ENCODE measurements at regions not wholly inside any gene's neighbourhood (a gene's known extent, or its start where the extent isn't known, plus 50 kb on each side); places are given as distances from the start of the nearest gene placed in this dataset.

GRCh38 chr2:76257802-76258201, 547.1 kb upstream of the GCFC2 start:
- Mint-ChIP-seq H3K36me3 (no peaks in the 10 kb centered on the region), H3K4me1 (no peaks in the 10 kb centered on the region), H3K27me3 (ENCODE audit: low read depth) (no peaks in the 10 kb centered on the region), H3K27ac (no peak overlapping the region), H3K4me3 (no peak overlapping the region), H3K9me3 (0 out of 2 replicates have a peak, but pooled peaks cover 3% of the 10 kb centered on the region)
- POLR2A ChIA-PET = interaction anchor here (0.8 kb wide), 1 partner anchor 132 kb away, joined by 4 read pairs; no protein-coding TSS in a partner anchor
- CTCF ChIA-PET = no interaction called here
- DNase-seq (ENCODE audit: low spot score) = no peak
- no peak for TF ChIP-seq ATF6 (CRISPR knock-in tag; IDR thresholded peaks at IDR 0.05)
- TF ChIP-seq, protein P1, sequence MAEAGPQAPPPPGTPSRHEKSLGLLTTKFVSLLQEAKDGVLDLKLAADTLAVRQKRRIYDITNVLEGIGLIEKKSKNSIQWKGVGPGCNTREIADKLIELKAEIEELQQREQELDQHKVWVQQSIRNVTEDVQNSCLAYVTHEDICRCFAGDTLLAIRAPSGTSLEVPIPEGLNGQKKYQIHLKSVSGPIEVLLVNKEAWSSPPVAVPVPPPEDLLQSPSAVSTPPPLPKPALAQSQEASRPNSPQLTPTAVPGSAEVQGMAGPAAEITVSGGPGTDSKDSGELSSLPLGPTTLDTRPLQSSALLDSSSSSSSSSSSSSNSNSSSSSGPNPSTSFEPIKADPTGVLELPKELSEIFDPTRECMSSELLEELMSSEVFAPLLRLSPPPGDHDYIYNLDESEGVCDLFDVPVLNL (CRISPR knock-in tag; IDR thresholded peaks at IDR 0.05; ENCODE audit: borderline replicate concordance, low read depth) = no peak
- no peak for TF ChIP-seq ESRRA (CRISPR knock-in tag; IDR thresholded peaks at IDR 0.05; ENCODE audit: borderline replicate concordance)
- no peak for TF ChIP-seq USF2 (CRISPR knock-in tag; IDR thresholded peaks at IDR 0.05)
- TF ChIP-seq, protein P2, sequence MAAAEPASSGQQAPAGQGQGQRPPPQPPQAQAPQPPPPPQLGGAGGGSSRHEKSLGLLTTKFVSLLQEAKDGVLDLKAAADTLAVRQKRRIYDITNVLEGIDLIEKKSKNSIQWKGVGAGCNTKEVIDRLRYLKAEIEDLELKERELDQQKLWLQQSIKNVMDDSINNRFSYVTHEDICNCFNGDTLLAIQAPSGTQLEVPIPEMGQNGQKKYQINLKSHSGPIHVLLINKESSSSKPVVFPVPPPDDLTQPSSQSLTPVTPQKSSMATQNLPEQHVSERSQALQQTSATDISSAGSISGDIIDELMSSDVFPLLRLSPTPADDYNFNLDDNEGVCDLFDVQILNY (CRISPR knock-in tag; IDR thresholded peaks at IDR 0.05) = no peak
- ATAC-seq = no peak

- TF ChIP-seq ZNF317 (CRISPR knock-in tag; IDR thresholded peaks at IDR 0.05; ENCODE audit: borderline replicate concordance, low read depth) = no peak
- TF ChIP-seq, protein P3, sequence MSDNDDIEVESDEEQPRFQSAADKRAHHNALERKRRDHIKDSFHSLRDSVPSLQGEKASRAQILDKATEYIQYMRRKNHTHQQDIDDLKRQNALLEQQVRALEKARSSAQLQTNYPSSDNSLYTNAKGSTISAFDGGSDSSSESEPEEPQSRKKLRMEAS (CRISPR knock-in tag; IDR thresholded peaks at IDR 0.05) = no peak
- TF ChIP-seq RELA (CRISPR knock-in tag; IDR thresholded peaks at IDR 0.05; ENCODE audit: borderline replicate concordance) = no peak
- no peak for TF ChIP-seq NFE2L1 (CRISPR knock-in tag; IDR thresholded peaks at IDR 0.05)
- TF ChIP-seq NR1H2 (CRISPR knock-in tag; IDR thresholded peaks at IDR 0.05) = no peak
- TF ChIP-seq SOX15 (CRISPR knock-in tag; IDR thresholded peaks at IDR 0.05) = no peak
- TF ChIP-seq JAZF1 (CRISPR knock-in tag; IDR thresholded peaks at IDR 0.05) = no peak
- TF ChIP-seq TCF7 (CRISPR knock-in tag; IDR thresholded peaks at IDR 0.05; ENCODE audit: low read depth) = no peak
- no peak for TF ChIP-seq RORB (CRISPR knock-in tag; IDR thresholded peaks at IDR 0.05)
- Mint-ChIP-seq H3K9me3 (0 out of 2 replicates have a peak, but pooled peaks cover 3% of the 10 kb centered on the region), H3K27me3 (ENCODE audit: low read depth) (no peaks in the 10 kb centered on the region), H3K36me3 (no peaks in the 10 kb centered on the region), H3K27ac (no peak overlapping the region), H3K4me1 (no peaks in the 10 kb centered on the region), H3K4me3 (no peak overlapping the region)
- DNase-seq (ENCODE audit: low spot score) (no peak), ATAC-seq (no peak)
- ChIA-PET POLR2A (no interaction called here), CTCF (no interaction called here)
Measured at GRCh38 chr2:76256458-76257088, 545.9 kb upstream of the GCFC2 start.

DNA sequence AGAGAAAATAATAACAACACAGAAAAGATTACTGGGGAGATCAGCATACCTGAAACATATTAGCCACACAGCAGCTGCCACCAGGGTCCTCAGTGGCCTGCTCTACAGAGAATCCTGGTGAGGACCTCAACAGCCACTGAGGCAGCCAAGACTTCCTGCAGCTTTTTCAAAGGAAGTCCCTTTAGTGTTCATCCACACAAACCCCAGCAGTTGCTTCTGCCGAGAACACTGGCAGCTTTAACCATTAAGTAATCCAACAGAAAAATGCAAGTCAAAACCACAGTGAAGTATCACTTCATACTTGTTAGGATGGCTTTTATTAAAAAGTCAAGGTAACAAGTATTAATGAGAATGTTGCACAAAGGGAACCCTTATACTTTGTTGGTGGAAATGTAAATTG, 542.0 kb upstream of the GCFC2 start:
- DNase-seq (ENCODE audit: low spot score) (no peak), ATAC-seq (no peak)
- no peaks in the 10 kb centered on the region for H3K27me3 Mint-ChIP-seq (ENCODE audit: low read depth)
- no peak overlapping the region for H3K4me3 Mint-ChIP-seq
- no peaks in the 10 kb centered on the region for H3K36me3 Mint-ChIP-seq
- no peaks in the 10 kb centered on the region for H3K9me3 Mint-ChIP-seq
- H3K27ac Mint-ChIP-seq = no peak overlapping the region
- no peaks in the 10 kb centered on the region for H3K4me1 Mint-ChIP-seq
- ChIA-PET CTCF (no interaction called here), POLR2A (no interaction called here)
- TF ChIP-seq, protein P4, sequence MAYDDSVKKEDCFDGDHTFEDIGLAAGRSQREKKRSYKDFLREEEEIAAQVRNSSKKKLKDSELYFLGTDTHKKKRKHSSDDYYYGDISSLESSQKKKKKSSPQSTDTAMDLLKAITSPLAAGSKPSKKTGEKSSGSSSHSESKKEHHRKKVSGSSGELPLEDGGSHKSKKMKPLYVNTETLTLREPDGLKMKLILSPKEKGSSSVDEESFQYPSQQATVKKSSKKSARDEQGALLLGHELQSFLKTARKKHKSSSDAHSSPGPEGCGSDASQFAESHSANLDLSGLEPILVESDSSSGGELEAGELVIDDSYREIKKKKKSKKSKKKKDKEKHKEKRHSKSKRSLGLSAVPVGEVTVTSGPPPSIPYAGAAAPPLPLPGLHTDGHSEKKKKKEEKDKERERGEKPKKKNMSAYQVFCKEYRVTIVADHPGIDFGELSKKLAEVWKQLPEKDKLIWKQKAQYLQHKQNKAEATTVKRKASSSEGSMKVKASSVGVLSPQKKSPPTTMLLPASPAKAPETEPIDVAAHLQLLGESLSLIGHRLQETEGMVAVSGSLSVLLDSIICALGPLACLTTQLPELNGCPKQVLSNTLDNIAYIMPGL (CRISPR knock-in tag; IDR thresholded peaks at IDR 0.05) = no peak
- TF ChIP-seq ZNF138 (CRISPR knock-in tag; conservative IDR thresholded peaks at IDR 0.05) (no peak), JAZF1 (CRISPR knock-in tag; IDR thresholded peaks at IDR 0.05) (no peak), STAT6 (CRISPR knock-in tag; conservative IDR thresholded peaks at IDR 0.05; ENCODE audit: low read depth) (no peak), KAT7 (CRISPR knock-in tag; IDR thresholded peaks at IDR 0.05; ENCODE audit: borderline replicate concordance) (no peak), ATF6 (CRISPR knock-in tag; IDR thresholded peaks at IDR 0.05) (no peak)
